ENCODE measurements at regions not wholly inside any gene's neighbourhood (a gene's known extent, or its start where the extent isn't known, plus 50 kb on each side); places are given as distances from the start of the nearest gene placed in this dataset.

DNA sequence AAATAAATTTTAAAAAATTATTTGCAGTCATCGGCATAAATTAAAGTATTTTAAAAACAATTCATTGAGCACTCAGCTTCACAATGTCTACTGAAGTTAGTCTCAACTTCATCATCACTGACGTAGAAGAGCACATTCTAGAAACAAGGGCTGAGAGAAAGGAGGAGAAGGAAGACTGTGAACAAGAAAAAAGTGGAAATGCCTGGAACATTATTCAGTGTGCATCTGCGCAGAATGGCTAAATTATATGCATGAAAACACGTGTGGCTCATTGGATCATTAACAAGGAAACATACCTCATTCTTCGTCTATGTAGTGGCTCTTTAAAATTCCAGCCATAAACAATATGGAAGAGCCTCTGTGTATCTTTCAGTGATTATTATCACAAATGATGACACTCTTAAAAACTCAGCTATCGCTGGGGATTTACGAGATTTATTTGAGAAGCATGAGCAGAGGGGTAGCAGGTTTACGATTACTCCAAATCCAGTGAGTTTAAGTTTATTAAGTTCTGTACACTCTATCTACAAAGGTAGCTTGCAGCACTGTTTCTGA lies 404.2 kb upstream of the CDIN1 start:
- Histone ChIP-seq H3K27me3 (ENCODE audit: control insufficient read depth, insufficient read depth, low read length) (no peaks in the 10 kb centered on the region), H4K20me1 (ENCODE audit: control insufficient read depth, extremely low read depth, insufficient read depth, low read length) (no peaks in the 10 kb centered on the region), H3K9me3 (ENCODE audit: control insufficient read depth, insufficient read depth, low read depth, low read length) (no peaks in the 10 kb centered on the region), H3K79me2 (ENCODE audit: control insufficient read depth, insufficient read depth, low read length) (no peaks in the 10 kb centered on the region), H3K4me2 (ENCODE audit: extremely low read depth, insufficient read depth, low read length) (no peak overlapping the region), H3K36me3 (ENCODE audit: control insufficient read depth, insufficient read depth, low read length) (no peaks in the 10 kb centered on the region), H3K4me3 (replicated peaks in 1 of 4; ENCODE audit: control extremely low read depth in 1 of 4, insufficient read depth in 1 of 4, low read depth in 3 of 4, low read length in 4 of 4) (no peak overlapping the region), H3K4me1 (ENCODE audit: control insufficient read depth, extremely low read depth, insufficient read depth, low read length) (peaks cover 5% of the 10 kb centered on the region), H3K9ac (ENCODE audit: insufficient read depth, low read length) (no peak overlapping the region), H3K27ac (ENCODE audit: insufficient read depth, low read length) (no peak overlapping the region), H2AFZ (ENCODE audit: low read length) (peak overlapping the region; percentile 1)
- no peak for DNase-seq (ENCODE audit: low read depth in 2 of 2)
- no peak for TF ChIP-seq EZH2 (IDR thresholded peaks at IDR 0.05; ENCODE audit: low read length, missing control alignments)
- TF ChIP-seq, protein P1, sequence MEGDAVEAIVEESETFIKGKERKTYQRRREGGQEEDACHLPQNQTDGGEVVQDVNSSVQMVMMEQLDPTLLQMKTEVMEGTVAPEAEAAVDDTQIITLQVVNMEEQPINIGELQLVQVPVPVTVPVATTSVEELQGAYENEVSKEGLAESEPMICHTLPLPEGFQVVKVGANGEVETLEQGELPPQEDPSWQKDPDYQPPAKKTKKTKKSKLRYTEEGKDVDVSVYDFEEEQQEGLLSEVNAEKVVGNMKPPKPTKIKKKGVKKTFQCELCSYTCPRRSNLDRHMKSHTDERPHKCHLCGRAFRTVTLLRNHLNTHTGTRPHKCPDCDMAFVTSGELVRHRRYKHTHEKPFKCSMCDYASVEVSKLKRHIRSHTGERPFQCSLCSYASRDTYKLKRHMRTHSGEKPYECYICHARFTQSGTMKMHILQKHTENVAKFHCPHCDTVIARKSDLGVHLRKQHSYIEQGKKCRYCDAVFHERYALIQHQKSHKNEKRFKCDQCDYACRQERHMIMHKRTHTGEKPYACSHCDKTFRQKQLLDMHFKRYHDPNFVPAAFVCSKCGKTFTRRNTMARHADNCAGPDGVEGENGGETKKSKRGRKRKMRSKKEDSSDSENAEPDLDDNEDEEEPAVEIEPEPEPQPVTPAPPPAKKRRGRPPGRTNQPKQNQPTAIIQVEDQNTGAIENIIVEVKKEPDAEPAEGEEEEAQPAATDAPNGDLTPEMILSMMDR (conservative IDR thresholded peaks at IDR 0.05 in 1 of 2, IDR thresholded peaks at IDR 0.05 in 1 of 2; ENCODE audit: low read depth in 1 of 2, low read length in 2 of 2): no peak

DNA sequence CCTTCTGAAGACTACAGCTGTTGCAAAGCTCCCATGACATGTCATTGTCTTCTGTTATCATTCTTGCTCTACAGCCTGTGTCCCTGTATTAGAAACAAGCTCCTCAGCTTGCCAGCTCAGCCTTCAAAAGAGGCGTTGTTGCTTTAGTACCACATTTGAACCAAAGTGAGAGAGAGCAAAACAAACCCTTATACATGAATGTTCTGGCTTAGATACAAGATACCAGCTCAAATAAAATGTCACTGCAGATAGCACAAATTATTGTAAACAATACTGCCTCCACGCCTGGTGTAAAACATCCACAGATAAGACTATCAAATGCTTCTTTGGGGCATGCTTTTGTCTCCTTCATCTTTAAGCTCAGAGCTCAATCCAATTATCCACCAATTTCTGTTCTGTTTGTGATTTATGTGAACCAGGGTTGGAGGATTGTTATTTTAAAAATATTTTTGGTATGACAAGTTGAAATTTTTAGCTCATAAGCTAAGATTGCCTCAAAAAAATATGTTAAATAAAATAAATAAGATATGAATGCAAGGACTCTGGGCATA lies 403.6 kb upstream of the CDIN1 start:
- no peak for DNase-seq (ENCODE audit: low read depth in 2 of 2)
- H4K20me1 ChIP-seq (ENCODE audit: control insufficient read depth, extremely low read depth, insufficient read depth, low read length): no peaks in the 10 kb centered on the region
- TF ChIP-seq EZH2 (IDR thresholded peaks at IDR 0.05; ENCODE audit: low read length, missing control alignments): no peak
- TF ChIP-seq, protein P1 (conservative IDR thresholded peaks at IDR 0.05 in 1 of 2, IDR thresholded peaks at IDR 0.05 in 1 of 2; ENCODE audit: low read depth in 1 of 2, low read length in 2 of 2): no peak
- H3K4me2 ChIP-seq (ENCODE audit: extremely low read depth, insufficient read depth, low read length): no peak overlapping the region
- peaks cover 5% of the 10 kb centered on the region for H3K4me1 ChIP-seq (ENCODE audit: control insufficient read depth, extremely low read depth, insufficient read depth, low read length)
- no peaks in the 10 kb centered on the region for H3K9me3 ChIP-seq (ENCODE audit: control insufficient read depth, insufficient read depth, low read depth, low read length)
- H3K4me3 ChIP-seq (replicated peaks in 1 of 4; ENCODE audit: control extremely low read depth in 1 of 4, insufficient read depth in 1 of 4, low read depth in 3 of 4, low read length in 4 of 4): no peak overlapping the region
- no peaks in the 10 kb centered on the region for H3K27me3 ChIP-seq (ENCODE audit: control insufficient read depth, insufficient read depth, low read length)
- H3K27ac ChIP-seq (ENCODE audit: insufficient read depth, low read length): no peak overlapping the region
- H3K79me2 ChIP-seq (ENCODE audit: control insufficient read depth, insufficient read depth, low read length): no peaks in the 10 kb centered on the region
- H3K9ac ChIP-seq (ENCODE audit: insufficient read depth, low read length): no peak overlapping the region
- no peaks in the 10 kb centered on the region for H3K36me3 ChIP-seq (ENCODE audit: control insufficient read depth, insufficient read depth, low read length)
- H2AFZ ChIP-seq (ENCODE audit: low read length): peak overlapping the region; percentile 1

DNA sequence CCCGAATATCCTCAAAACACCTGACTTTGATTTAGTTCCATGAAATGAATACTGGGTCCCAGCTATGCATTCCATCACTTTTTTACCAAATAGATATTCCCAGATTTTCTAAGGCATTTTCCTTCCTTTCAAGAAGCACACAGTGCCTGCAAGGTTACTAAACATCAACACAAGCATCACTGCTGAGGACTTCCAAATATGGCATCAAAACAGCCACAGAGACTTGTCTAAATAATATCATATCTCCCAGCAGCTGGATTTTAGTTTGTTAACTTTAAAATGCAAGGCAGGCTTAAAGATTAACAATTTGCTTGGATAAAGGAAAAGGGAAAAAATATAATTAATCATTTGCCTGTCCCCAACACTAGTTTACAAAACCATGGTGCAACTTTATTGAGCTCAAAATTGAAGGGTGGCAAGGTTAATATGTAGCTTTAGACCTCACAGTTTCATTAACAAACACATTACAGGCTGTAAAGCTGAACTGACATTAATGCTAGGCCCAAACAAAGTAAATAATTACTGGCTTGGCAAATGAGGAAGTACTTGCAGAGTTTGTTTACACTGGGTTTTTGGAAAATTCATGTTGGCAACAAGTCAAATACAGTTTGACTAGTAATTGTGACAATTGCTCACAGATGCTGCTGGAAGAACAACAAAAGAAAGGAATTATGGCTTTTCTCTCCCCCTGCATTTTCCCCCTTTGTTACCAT lies 401.7 kb upstream of the CDIN1 start:
- TF ChIP-seq, protein P1 (conservative IDR thresholded peaks at IDR 0.05 in 1 of 2, IDR thresholded peaks at IDR 0.05 in 1 of 2; ENCODE audit: low read depth in 1 of 2, low read length in 2 of 2): no peak
- no peaks in the 10 kb centered on the region for H4K20me1 ChIP-seq (ENCODE audit: control insufficient read depth, extremely low read depth, insufficient read depth, low read length)
- DNase-seq (ENCODE audit: low read depth in 2 of 2): peak; percentile 8 to 70
- H3K4me1 ChIP-seq (ENCODE audit: control insufficient read depth, extremely low read depth, insufficient read depth, low read length): peaks cover 5% of the 10 kb centered on the region
- H3K9ac ChIP-seq (ENCODE audit: insufficient read depth, low read length): no peak overlapping the region
- H2AFZ ChIP-seq (ENCODE audit: low read length): no peak overlapping the region
- no peak overlapping the region for H3K4me3 ChIP-seq (replicated peaks in 1 of 4; ENCODE audit: control extremely low read depth in 1 of 4, insufficient read depth in 1 of 4, low read depth in 3 of 4, low read length in 4 of 4)
- no peak overlapping the region for H3K27ac ChIP-seq (ENCODE audit: insufficient read depth, low read length)
- no peaks in the 10 kb centered on the region for H3K36me3 ChIP-seq (ENCODE audit: control insufficient read depth, insufficient read depth, low read length)
- H3K4me2 ChIP-seq (ENCODE audit: extremely low read depth, insufficient read depth, low read length): no peak overlapping the region
- no peaks in the 10 kb centered on the region for H3K79me2 ChIP-seq (ENCODE audit: control insufficient read depth, insufficient read depth, low read length)
- no peaks in the 10 kb centered on the region for H3K27me3 ChIP-seq (ENCODE audit: control insufficient read depth, insufficient read depth, low read length)
- H3K9me3 ChIP-seq (ENCODE audit: control insufficient read depth, insufficient read depth, low read depth, low read length): no peaks in the 10 kb centered on the region
